SU-DHL-6 (cell line): ENCODE measurements at regions not wholly inside any gene's neighbourhood (a gene's known extent, or its start where the extent isn't known, plus 50 kb on each side); places are given as distances from the start of the nearest gene placed in this dataset.

Source experiments
- H2AFZ ChIP-seq: fragments of 200-600 bp; sonication (generic); 2 replicates; pipeline ENCODE4 v1.6.1; 2014; ENCODE audit warnings: low read depth, mild to moderate bottlenecking, moderate library complexity, mixed read lengths, antibody characterized with exemption, low read length; ENCODE audit not compliant: severe bottlenecking
- H3F3A ChIP-seq: fragments of 200-600 bp; shearing (Covaris generic); 2 replicates; pipeline ENCODE4 v1.6.0; 2016; ENCODE audit warnings: antibody characterized with exemption, mild to moderate bottlenecking; ENCODE audit not compliant: insufficient read depth
- H3K27ac ChIP-seq: fragments of 200-600 bp; sonication (generic); 2 replicates; pipeline ENCODE4 v1.5.1; 2016; ENCODE audit warnings: low read depth, mild to moderate bottlenecking, low read length, moderate library complexity, mixed read lengths
- H3K27me3 ChIP-seq: fragments of 200-600 bp; sonication (generic), shearing (Covaris generic); 2 replicates; pipeline ENCODE4 v1.6.0; 2014; ENCODE audit warnings: mild to moderate bottlenecking, low read length
- H3K36me3 ChIP-seq: fragments of 200-600 bp; sonication (generic); 2 replicates; pipeline ENCODE4 v1.6.1; 2014; ENCODE audit warnings: mild to moderate bottlenecking, low read length, mixed read lengths
- H3K4me2 ChIP-seq: fragments of 300-600, 200-600 bp; shearing (Covaris generic), sonication (generic); 2 replicates; pipeline ENCODE4 v1.6.0; 2014; ENCODE audit warnings: low read length, low read depth, mild to moderate bottlenecking; ENCODE audit not compliant: poor library complexity, severe bottlenecking
- H3K4me3 ChIP-seq: fragments of 200-600 bp; sonication (generic); 2 replicates; pipeline ENCODE4 v1.5.1; 2014; ENCODE audit warnings: antibody characterized with exemption, low read length, mild to moderate bottlenecking, mixed read lengths; ENCODE audit not compliant: insufficient read depth, poor library complexity, severe bottlenecking
- H3K79me2 ChIP-seq: fragments of 200-600 bp; sonication (generic); 2 replicates; pipeline ENCODE4 v1.6.1; 2014; ENCODE audit warnings: mild to moderate bottlenecking, low read length, moderate library complexity; ENCODE audit not compliant: insufficient read depth
- H3K9ac ChIP-seq: fragments of 200-600 bp; sonication (generic); 2 replicates; pipeline ENCODE4 v1.7.0; 2014; ENCODE audit warnings: mild to moderate bottlenecking, low read length
- H3K9me2 ChIP-seq: fragments of 200-600 bp; sonication (generic); replicated peaks from 2 replicates; pipeline ENCODE4 v1.6.1; 2014; ENCODE audit warnings: low read length; ENCODE audit not compliant: insufficient read depth
- H3K9me3 ChIP-seq: fragments of 200-600 bp; sonication (generic); 2 replicates; pipeline ENCODE4 v1.6.1; 2014; ENCODE audit warnings: low read length, mixed read lengths; ENCODE audit not compliant: insufficient read depth
- H4K20me1 ChIP-seq: fragments of 200-600 bp; sonication (generic); 2 replicates; pipeline ENCODE4 v1.6.1; 2014; ENCODE audit warnings: low read depth, mild to moderate bottlenecking, antibody characterized with exemption, low read length, moderate library complexity, mixed read lengths
- CTCF ChIP-seq: fragments of 200-600 bp; sonication (generic); IDR thresholded peaks from one replicate; pipeline ENCODE4 v1.5.1; 2017; ENCODE audit warnings: antibody characterized with exemption, mild to moderate bottlenecking, low read length, moderate library complexity; ENCODE audit not compliant: insufficient read depth, poor library complexity, severe bottlenecking
- EZH2phosphoT487 ChIP-seq: fragments of 200-600 bp; sonication (generic), shearing (Covaris generic); conservative IDR thresholded peaks from 2 replicates; pipeline ENCODE4 v1.6.1; 2018; ENCODE audit warnings: mild to moderate bottlenecking, antibody characterized with exemption, low read length, moderate library complexity, mixed read lengths

- Histone ChIP-seq H3K27me3 (no peaks in the 10 kb centered on the region), H3K9me2 (no peaks in the 10 kb centered on the region), H3K4me2 (no peak overlapping the region), H3K9me3 (no peaks in the 10 kb centered on the region), H3K79me2 (no peaks in the 10 kb centered on the region), H2AFZ (no peak overlapping the region), H3F3A (no peaks in the 10 kb centered on the region), H4K20me1 (no peaks in the 10 kb centered on the region), H3K4me3 (no peak overlapping the region), H3K36me3 (no peaks in the 10 kb centered on the region), H3K27ac (no peak overlapping the region), H3K9ac (no peak overlapping the region)
- no peak for TF ChIP-seq CTCF
- TF ChIP-seq EZH2phosphoT487, result no peak
Observed at GRCh38 chr5:107211630-107212029, 459.1 kb downstream of the EFNA5 start.

GRCh38 chr5:107208867-107209266 lies 461.9 kb downstream of the EFNA5 start:
- no peaks in the 10 kb centered on the region for H3F3A ChIP-seq
- no peaks in the 10 kb centered on the region for H3K27me3 ChIP-seq
- TF ChIP-seq CTCF (no peak), EZH2phosphoT487 (no peak)
- H3K9me3 ChIP-seq, result no peaks in the 10 kb centered on the region
- H3K36me3 ChIP-seq, result no peaks in the 10 kb centered on the region
- no peaks in the 10 kb centered on the region for H3K79me2 ChIP-seq
- H3K4me2 ChIP-seq, result no peak overlapping the region
- no peak overlapping the region for H3K27ac ChIP-seq
- no peak overlapping the region for H2AFZ ChIP-seq
- no peaks in the 10 kb centered on the region for H4K20me1 ChIP-seq
- no peak overlapping the region for H3K4me3 ChIP-seq
- H3K9ac ChIP-seq, result no peak overlapping the region
- H3K9me2 ChIP-seq, result no peaks in the 10 kb centered on the region

GRCh38 chr5:107204413-107204812 lies 466.3 kb downstream of the EFNA5 start:
- H3K4me2 ChIP-seq, result no peak overlapping the region
- H4K20me1 ChIP-seq, result no peaks in the 10 kb centered on the region
- no peaks in the 10 kb centered on the region for H3K36me3 ChIP-seq
- TF ChIP-seq EZH2phosphoT487 (no peak), CTCF (no peak)
- no peak overlapping the region for H2AFZ ChIP-seq
- H3K4me3 ChIP-seq, result no peak overlapping the region
- H3K9me2 ChIP-seq, result no peaks in the 10 kb centered on the region
- no peak overlapping the region for H3K27ac ChIP-seq
- H3K27me3 ChIP-seq, result no peaks in the 10 kb centered on the region
- no peaks in the 10 kb centered on the region for H3F3A ChIP-seq
- H3K9me3 ChIP-seq, result no peaks in the 10 kb centered on the region
- no peaks in the 10 kb centered on the region for H3K79me2 ChIP-seq
- no peak overlapping the region for H3K9ac ChIP-seq
